Activated CD4-positive, alpha-beta T cell treated with anti-CD3 and anti-CD28 coated beads, Interleukin-2, amount 10 ng/mL, durations not matched to agents 7 days and 5 days (primary cell): ENCODE measurements at regions not wholly inside any gene's neighbourhood (a gene's known extent, or its start where the extent isn't known, plus 50 kb on each side); places are given as distances from the start of the nearest gene placed in this dataset.
"Not testable (repeated sequence)": the region's sequence is repeated elsewhere in the genome, so short reads cannot be mapped to it uniquely, and the experiment has no call there.

Source experiments
- CTCF ChIA-PET: fragments of 350-600 bp; sonication (Branson Sonifier 250); formaldehyde crosslinking; loops from one replicate; lab custom pipeline; 2021; ENCODE audit warnings: antibody characterized with exemption; lab: Charles Lee
- POLR2A ChIA-PET: fragments of 350-600 bp; sonication (Branson Sonifier 250); formaldehyde crosslinking; loops from one replicate; lab custom pipeline; 2021; ENCODE audit warnings: antibody characterized with exemption; lab: Charles Lee
- DNase-seq: peaks from one replicate; pipeline ENCODE4 v3.0.0-alpha.2; 2020
- H3K27ac Mint-ChIP-seq: one replicate; pipeline ENCODE4 v1.8.0; 2021; ENCODE audit warnings: mild to moderate bottlenecking, moderate library complexity, mixed read lengths
- H3K27me3 Mint-ChIP-seq: one replicate; pipeline ENCODE4 v1.8.0; 2021; ENCODE audit warnings: mixed read lengths
- H3K36me3 Mint-ChIP-seq: one replicate; pipeline ENCODE4 v1.8.0; 2021; ENCODE audit warnings: low read depth, mixed read lengths
- H3K4me1 Mint-ChIP-seq: one replicate; pipeline ENCODE4 v1.8.0; 2021; ENCODE audit warnings: mixed read lengths
- H3K4me3 Mint-ChIP-seq: one replicate; pipeline ENCODE4 v1.8.0; 2021; ENCODE audit warnings: mild to moderate bottlenecking, moderate library complexity, mixed read lengths
- H3K9me3 Mint-ChIP-seq: one replicate; pipeline ENCODE4 v1.8.0; 2021; ENCODE audit warnings: mixed read lengths

DNA sequence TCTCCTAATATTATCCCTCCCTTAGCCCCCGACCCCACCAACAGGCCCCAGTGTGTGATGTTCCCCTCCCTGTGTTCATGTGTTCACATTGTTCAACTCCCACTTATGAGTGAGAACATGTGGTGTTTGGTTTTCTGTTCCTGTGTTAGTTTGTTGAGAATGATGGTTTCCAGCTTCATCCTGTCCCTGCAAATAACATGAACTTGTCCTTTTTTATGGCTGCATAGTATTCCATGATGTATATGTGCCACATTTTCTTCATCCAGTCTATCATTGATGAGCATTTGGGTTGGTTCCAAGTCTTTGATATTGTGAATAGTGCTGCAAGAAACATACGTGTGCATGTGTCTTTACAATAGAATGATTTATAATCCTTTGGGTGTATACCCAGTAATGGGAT, 241.3 kb upstream of the SGO1 start:
- H3K27me3 Mint-ChIP-seq, H3K27ac Mint-ChIP-seq, H3K4me1 Mint-ChIP-seq, DNase-seq, CTCF ChIA-PET, H3K9me3 Mint-ChIP-seq, H3K36me3 Mint-ChIP-seq, POLR2A ChIA-PET, H3K4me3 Mint-ChIP-seq: not testable (repeated sequence)

DNA sequence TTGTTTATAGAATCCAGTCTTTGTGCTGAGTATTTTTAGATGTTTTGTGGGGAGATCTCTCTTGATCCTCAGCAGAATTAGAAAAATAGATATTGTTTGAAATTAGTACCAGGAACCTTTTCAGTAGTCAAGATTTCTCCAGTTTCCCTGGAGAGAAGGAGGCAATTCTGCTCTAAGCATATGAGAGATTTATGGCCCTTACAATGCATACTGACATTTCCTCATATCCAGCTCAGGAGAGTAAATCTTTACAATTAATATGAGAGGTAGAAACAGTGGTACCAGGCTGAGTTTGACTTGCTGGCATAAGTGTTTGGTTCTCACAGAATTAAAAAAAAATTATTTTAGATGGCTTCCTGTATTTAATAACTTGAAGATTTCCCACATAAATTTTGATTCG, 239.1 kb upstream of the SGO1 start:
- Mint-ChIP-seq H3K4me3 (no peak overlapping the region), H3K27me3 (no peaks in the 10 kb centered on the region), H3K9me3 (peaks cover 7% of the 10 kb centered on the region), H3K36me3 (no peaks in the 10 kb centered on the region), H3K27ac (no peak overlapping the region), H3K4me1 (no peaks in the 10 kb centered on the region)
- CTCF ChIA-PET: no interaction called here
- DNase-seq: no peak
- POLR2A ChIA-PET: no interaction called here

DNA sequence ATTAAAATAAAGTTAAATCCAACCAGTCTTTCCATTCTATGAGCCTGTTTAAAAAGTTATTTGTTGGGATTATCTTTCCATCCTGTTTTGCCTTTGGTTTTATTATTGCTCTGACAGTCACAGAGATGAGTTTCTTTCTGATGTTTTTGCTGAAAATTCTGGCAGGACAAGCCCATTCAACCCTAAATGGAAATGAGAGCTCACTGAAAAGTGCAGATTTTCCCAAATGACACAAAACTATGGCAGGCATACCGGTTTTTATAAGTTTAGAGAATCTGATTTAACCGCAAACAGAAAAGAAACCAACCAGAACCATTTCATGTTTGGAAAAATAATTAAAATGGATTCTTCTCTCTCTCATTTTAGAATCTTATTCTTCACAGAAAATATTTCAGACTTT, 238.1 kb upstream of the SGO1 start:
- no peak for DNase-seq
- Mint-ChIP-seq H3K4me3 (no peak overlapping the region), H3K27ac (no peak overlapping the region), H3K4me1 (no peaks in the 10 kb centered on the region), H3K36me3 (no peaks in the 10 kb centered on the region), H3K27me3 (no peaks in the 10 kb centered on the region), H3K9me3 (peaks cover 5% of the 10 kb centered on the region)
- CTCF ChIA-PET: no interaction called here
- POLR2A ChIA-PET: no interaction called here

DNA sequence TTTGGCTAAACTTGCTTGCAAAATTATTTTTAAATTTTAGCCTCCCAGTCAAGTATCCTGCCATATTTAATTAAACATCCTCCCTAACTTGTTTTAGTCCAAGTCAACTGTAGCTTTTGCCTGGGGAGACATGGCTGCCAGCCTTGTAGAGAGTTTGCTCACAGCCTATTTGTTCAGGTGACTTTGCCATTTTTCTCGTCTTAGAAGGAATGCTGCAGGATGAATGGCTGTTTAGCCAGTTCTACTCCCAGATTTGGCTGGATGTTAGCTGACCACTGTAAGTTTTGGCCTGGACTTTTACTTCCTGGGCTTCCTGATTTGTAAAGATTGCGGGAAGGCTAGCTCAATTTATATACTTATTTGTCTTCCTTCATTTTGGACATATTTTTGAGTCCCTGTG, 236.4 kb upstream of the SGO1 start:
- no peaks in the 10 kb centered on the region for H3K27me3 Mint-ChIP-seq
- H3K9me3 Mint-ChIP-seq: peaks cover 1% of the 10 kb centered on the region
- CTCF ChIA-PET: interaction anchor here (1.0 kb wide), 1 partner anchor 10 kb away, joined by 3 read pairs; no protein-coding TSS in a partner anchor
- H3K36me3 Mint-ChIP-seq: no peaks in the 10 kb centered on the region
- DNase-seq: no peak
- no peak overlapping the region for H3K4me3 Mint-ChIP-seq
- POLR2A ChIA-PET: no interaction called here
- H3K27ac Mint-ChIP-seq: no peak overlapping the region
- H3K4me1 Mint-ChIP-seq: no peaks in the 10 kb centered on the region

DNA sequence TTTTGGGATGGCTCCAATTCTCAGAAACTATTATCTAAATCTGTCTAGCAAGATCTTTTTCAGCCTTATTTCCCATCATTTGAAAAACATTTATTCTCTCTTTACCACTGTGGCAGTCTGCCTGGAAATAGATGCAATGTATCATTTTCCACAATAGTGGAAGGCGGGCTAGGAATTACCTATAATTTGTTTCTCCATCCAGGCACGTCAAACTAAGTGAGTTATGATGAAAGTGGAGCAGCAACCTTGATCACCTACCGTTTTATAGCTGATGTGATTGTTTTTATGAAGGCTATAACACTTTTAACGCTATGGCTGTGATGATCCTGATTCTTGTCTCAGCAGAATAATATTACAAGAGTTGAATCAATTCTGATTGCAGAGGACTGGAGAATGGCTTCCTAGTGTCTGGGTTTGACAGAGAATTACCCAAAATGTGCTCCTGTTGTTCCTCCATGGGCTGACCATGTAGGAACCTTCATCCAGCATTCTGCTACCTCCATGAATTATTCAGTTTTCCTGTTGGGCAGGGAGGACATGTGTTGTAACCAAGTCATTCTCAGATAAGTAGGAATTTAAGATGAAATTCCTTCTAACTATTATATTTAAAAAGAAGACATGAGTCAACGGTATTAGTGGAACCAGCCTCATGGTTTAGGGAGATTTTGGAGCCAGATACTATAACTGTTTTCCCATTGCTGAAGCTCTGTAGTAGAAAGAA, 231.5 kb upstream of the SGO1 start:
- no peak for DNase-seq
- POLR2A ChIA-PET: no interaction called here
- Mint-ChIP-seq H3K27ac (no peak overlapping the region), H3K9me3 (no peaks in the 10 kb centered on the region), H3K4me3 (no peak overlapping the region), H3K4me1 (no peaks in the 10 kb centered on the region), H3K27me3 (no peaks in the 10 kb centered on the region), H3K36me3 (no peaks in the 10 kb centered on the region)
- CTCF ChIA-PET: no interaction called here

DNA sequence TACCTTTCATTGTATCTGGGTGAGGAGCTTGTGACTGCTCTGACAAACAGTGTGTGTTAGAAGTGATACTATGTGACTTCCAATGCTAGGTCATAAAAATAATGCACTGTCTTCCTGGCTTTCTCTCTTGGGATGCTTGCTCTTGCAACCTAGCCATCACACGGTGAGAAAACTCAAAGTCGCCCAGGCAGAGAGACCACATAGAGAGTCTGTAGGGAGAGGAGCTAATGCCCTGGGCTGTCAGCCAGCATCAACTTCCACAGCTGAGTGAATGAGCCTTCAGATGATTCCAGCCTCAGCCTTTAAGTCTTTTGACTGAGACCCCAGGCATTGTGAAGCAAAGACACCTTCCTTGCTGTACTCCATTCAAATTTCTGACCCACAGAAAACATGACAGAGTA, 220.6 kb upstream of the SGO1 start:
- POLR2A ChIA-PET: no interaction called here

DNA sequence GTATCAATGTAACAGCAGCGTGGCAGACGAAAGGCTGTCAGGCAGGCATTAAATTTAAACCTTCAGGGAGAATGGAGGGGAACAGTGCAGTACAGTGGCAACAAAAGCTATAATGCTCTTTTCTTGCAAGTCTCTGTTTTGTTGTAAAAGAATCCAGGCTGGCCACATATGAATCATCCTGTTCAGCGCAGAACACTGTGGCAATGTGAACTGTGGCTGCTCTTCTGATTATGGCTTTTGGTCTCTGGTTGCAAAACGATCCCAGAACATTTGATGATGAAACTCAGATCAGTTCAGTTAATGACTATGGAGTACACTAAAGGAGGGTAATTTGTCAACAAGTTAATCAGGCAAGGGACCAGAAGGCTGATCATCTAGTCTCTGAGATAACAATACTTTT, 219.7 kb upstream of the SGO1 start:
- no peaks in the 10 kb centered on the region for H3K9me3 Mint-ChIP-seq
- H3K27ac Mint-ChIP-seq: no peak overlapping the region
- CTCF ChIA-PET: no interaction called here
- no peak overlapping the region for H3K4me3 Mint-ChIP-seq
- no peaks in the 10 kb centered on the region for H3K4me1 Mint-ChIP-seq
- POLR2A ChIA-PET: no interaction called here
- H3K36me3 Mint-ChIP-seq: no peaks in the 10 kb centered on the region
- DNase-seq: no peak
- no peaks in the 10 kb centered on the region for H3K27me3 Mint-ChIP-seq

More for the DNA sequence above, 220.6 kb upstream of the SGO1 start:
- Mint-ChIP-seq H3K9me3 (no peaks in the 10 kb centered on the region), H3K4me1 (no peaks in the 10 kb centered on the region), H3K36me3 (no peaks in the 10 kb centered on the region), H3K27ac (no peak overlapping the region), H3K4me3 (no peak overlapping the region), H3K27me3 (no peaks in the 10 kb centered on the region)
- no peak for DNase-seq
- CTCF ChIA-PET: no interaction called here

DNA sequence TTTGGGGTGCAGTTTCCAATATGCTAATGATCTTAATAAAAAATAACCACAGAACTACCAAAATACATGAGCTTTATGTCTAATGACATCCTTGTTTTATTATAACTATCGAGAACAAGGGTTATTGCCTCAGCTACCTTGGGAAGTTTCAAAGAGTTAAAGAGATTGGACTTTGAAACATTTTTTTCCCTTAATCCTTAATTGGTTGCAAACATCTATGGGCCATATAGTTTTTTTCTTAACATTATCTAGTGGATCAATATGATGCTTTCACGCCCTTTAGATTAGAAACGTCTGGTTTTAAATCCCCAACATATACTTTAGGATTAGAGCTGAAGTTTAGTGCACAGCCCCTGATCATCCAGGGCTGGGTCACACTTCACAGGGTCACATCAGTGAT, 219.2 kb upstream of the SGO1 start:
- no peaks in the 10 kb centered on the region for H3K27me3 Mint-ChIP-seq
- no peaks in the 10 kb centered on the region for H3K9me3 Mint-ChIP-seq
- CTCF ChIA-PET: interaction anchor here (1.2 kb wide), 1 partner anchor 10 kb away, joined by 4 read pairs; no protein-coding TSS in a partner anchor
- H3K4me3 Mint-ChIP-seq: no peak overlapping the region
- POLR2A ChIA-PET: no interaction called here
- no peak overlapping the region for H3K27ac Mint-ChIP-seq
- H3K36me3 Mint-ChIP-seq: no peaks in the 10 kb centered on the region
- no peaks in the 10 kb centered on the region for H3K4me1 Mint-ChIP-seq
- DNase-seq: no peak

DNA sequence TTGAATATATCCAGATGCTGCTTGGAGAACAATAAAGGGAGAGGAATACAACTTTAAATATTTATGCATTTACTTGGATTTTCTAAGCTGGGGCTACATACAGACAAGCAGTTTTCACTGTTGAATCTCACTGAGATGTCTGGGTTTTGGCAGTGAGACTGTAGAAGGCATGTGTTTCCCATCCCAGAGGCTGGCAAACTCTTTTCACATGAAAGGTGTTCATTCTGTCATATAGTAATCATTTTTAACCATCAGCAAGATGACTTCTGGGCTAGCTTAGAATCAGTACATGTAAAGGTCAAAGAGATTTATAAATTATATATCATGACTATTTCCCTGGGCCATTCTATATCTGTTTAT, 218.7 kb upstream of the SGO1 start:
- no peak for DNase-seq
- H3K4me3 Mint-ChIP-seq: no peak overlapping the region
- ChIA-PET POLR2A (no interaction called here), CTCF (interaction anchor here (1.1 to 1.2 kb wide), 2 partner anchors 9 kb away, joined by 3 to 4 read pairs; no protein-coding TSS in a partner anchor)
- H3K27ac Mint-ChIP-seq: no peak overlapping the region
- H3K9me3 Mint-ChIP-seq: no peaks in the 10 kb centered on the region
- no peaks in the 10 kb centered on the region for H3K36me3 Mint-ChIP-seq
- no peaks in the 10 kb centered on the region for H3K27me3 Mint-ChIP-seq
- H3K4me1 Mint-ChIP-seq: no peaks in the 10 kb centered on the region

DNA sequence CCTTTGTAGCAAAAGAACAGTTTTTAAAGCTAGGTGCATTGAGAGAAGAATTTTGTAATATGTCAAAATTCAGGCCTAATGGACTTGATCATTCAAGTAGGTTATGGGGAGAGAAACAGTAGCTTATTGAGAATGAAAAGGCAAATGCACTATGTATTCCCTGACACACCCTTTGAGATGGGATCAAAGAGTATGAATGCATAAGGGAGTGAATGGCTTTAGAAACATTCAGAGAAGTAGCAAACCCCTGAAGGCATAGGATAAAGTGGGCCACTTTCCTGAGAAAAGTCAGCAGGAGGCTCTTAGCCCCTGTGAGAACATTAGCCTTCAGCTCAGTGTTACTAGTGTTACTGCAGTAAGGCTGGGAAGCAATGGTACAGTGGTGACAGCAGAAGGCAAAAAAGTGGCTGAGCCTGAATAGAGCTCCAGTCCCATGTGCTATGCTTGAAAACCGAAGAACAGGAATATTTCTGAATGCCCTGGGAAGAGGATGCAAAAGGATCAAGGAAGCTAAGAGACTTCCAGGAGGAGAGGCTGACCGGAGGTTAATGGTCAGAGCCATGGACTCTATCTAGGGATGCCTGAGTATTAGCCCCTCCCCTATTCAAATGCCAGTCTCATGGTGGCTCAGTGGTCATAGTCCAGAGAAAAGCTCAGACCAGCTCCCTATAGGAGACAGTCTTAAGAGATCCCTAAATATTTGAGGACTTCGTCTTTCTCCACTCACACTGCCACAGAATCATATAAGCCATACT, 218.2 kb upstream of the SGO1 start:
- no peaks in the 10 kb centered on the region for H3K36me3 Mint-ChIP-seq
- no peaks in the 10 kb centered on the region for H3K4me1 Mint-ChIP-seq
- ChIA-PET POLR2A (no interaction called here), CTCF (interaction anchor here (1.1 to 1.2 kb wide), 2 partner anchors 9 kb away, joined by 3 to 4 read pairs; no protein-coding TSS in a partner anchor)
- no peak for DNase-seq
- no peak overlapping the region for H3K4me3 Mint-ChIP-seq
- no peaks in the 10 kb centered on the region for H3K9me3 Mint-ChIP-seq
- H3K27ac Mint-ChIP-seq: no peak overlapping the region
- H3K27me3 Mint-ChIP-seq: no peaks in the 10 kb centered on the region

DNA sequence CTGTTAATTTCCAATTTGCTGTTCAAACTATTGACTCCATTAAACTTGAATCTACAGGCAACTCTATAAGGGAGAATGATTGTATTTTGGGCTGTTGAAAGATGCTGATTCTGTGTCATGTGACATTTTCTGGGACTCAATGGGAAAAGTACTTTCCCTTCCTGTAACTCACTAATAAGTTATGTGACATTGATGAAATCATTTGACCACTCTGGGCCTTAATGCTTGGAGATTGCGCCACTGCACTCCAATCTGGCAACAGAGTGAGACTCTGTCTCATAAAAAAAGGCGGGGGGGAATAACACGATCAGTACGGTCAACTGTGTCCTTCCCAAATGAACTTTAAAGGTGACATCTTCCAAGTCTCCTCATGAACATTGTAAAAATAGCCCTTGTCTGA, 215.2 kb upstream of the SGO1 start:
- ChIA-PET POLR2A (no interaction called here), CTCF (no interaction called here)
- DNase-seq: no peak
- H3K4me3 Mint-ChIP-seq: no peak overlapping the region
- H3K36me3 Mint-ChIP-seq: no peaks in the 10 kb centered on the region
- no peaks in the 10 kb centered on the region for H3K4me1 Mint-ChIP-seq
- H3K27ac Mint-ChIP-seq: no peak overlapping the region
- no peaks in the 10 kb centered on the region for H3K9me3 Mint-ChIP-seq
- no peaks in the 10 kb centered on the region for H3K27me3 Mint-ChIP-seq

DNA sequence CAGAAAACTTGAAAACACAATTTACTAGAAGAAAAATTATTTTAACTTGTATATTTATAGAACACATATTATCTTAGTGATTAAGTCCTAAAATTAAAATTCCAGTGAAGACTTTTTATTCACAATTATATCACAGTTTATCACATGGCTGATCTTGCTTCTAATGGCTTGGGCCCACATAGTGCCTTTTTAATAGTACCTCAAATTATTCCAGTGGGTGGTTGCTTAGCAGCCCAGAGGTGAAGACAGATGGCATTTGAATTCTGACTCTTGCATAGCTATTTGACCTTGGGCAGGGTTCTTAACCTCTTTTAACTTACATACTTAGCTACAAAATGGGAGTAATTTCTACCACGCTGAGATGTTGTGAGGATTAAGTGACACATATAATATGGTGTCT, 214.7 kb upstream of the SGO1 start:
- Mint-ChIP-seq H3K4me1 (no peaks in the 10 kb centered on the region), H3K36me3 (no peaks in the 10 kb centered on the region), H3K9me3 (no peaks in the 10 kb centered on the region), H3K27me3 (no peaks in the 10 kb centered on the region), H3K4me3 (no peak overlapping the region), H3K27ac (no peak overlapping the region)
- DNase-seq: no peak
- POLR2A ChIA-PET: no interaction called here
- CTCF ChIA-PET: interaction anchor here (1.0 kb wide), 1 partner anchor 11 kb away, joined by 3 read pairs; no protein-coding TSS in a partner anchor

DNA sequence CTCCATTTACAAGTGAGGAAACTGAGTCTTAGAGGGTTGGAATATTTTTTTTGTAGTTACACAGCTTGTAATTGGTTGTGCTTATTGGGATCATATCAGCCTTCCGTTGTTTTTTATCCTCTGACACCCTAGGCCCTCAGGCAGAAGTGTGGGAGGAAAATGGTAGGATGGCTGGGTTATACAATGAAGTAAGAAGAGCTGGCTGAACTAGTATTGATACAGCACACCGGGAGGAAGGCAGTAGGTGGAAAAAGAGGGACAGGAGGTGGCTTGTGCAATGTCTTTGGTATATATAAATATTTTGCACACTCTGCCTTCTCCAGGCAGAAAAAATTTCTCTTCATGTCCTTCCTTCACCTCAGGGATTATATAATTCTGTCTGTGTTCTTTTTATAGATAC, 214.3 kb upstream of the SGO1 start:
- ChIA-PET CTCF (interaction anchor here (1.0 kb wide), 1 partner anchor 11 kb away, joined by 3 read pairs; no protein-coding TSS in a partner anchor), POLR2A (no interaction called here)
- no peaks in the 10 kb centered on the region for H3K4me1 Mint-ChIP-seq
- H3K27me3 Mint-ChIP-seq: no peaks in the 10 kb centered on the region
- H3K4me3 Mint-ChIP-seq: no peak overlapping the region
- no peak overlapping the region for H3K27ac Mint-ChIP-seq
- no peak for DNase-seq
- no peaks in the 10 kb centered on the region for H3K36me3 Mint-ChIP-seq
- no peaks in the 10 kb centered on the region for H3K9me3 Mint-ChIP-seq
